GM21825 (cell line): ENCODE measurements at regions not wholly inside any gene's neighbourhood (a gene's known extent, or its start where the extent isn't known, plus 50 kb on each side); places are given as distances from the start of the nearest gene placed in this dataset.

Experiments
- ATAC-seq: cut with Tn5 transposase; IDR thresholded peaks from one replicate; pipeline ENCODE4 v1.9.1; 2021; ENCODE audit warnings: mild to moderate bottlenecking, moderate library complexity; ENCODE audit not compliant: unreplicated experiment

DNA sequence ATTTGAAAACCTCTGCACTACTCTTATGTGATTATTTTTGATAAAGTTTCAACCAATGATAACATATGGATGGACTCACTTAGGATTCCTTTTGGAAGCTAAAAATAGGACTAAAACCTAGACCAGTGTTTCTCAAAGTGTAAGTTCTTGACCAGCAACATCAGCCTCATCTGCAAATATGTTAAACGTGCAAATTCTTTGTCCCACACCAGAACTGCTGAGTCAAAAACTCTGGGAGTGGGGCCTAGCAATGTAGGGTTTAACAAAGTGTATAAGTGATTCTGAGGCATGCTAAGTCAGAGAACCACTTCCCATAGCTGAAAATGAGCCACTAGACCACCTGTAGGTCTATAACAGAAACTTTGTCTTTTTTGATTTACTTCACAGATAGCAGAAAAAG lies 1247.2 kb upstream of the PIK3C3 start:
- no peak for ATAC-seq

DNA sequence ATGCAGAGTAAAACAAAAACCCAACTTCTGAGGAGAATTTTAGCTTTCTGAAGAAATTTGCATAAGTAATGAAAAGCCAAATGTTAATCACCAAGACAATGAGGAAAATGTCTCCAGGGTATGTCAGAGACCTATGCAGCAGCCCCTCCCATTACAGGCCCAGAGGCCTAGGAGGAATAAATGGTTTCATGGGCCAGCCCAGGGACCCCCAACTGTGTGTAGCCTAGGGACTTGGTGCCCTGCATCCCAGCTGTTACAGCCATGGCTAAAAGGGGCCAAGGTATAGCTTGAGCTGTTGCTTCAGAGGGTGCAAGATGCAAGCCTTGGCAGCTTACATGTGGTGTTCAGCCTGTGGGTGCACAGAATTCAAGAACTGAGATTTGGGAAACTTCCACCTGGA lies 1256.9 kb upstream of the PIK3C3 start:
- ATAC-seq, result no peak

DNA sequence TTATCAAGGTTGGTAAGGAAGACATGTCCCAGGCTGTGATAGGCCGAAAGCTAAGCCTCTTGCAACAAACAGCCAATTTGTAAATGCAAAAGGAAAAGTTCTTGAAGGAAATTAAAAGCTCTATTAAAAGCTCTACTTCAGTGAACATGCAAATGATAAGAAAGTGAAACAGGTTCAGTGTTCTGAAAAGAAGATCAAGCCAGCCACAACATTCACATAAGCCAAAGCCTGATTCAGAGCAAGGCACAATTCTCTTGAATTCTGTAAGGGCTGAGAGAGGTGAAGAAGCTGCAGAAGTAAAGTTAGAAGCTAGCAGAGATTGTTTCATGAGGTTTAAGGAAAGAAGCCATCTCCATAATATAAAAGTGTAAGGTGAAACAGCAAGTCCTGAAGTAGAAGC lies 1259.5 kb upstream of the PIK3C3 start:
- ATAC-seq, result no peak

DNA sequence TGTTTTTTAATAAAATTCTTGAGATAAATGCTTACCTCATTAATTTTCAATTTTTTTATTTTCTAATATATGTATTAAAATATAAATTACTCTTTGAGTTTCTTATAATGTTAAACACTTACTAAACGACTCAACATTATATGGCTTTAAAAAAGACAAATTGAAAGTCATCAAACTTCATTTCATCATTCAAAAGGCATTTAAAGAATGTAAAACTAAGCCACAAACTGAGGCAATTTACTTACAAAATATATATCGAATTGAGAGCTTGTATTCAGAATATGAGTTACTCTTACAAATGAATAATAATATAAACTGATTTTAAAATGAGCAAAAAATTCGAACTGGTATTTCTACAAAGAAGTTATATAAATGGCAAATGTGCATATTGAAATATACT lies 1262.2 kb upstream of the PIK3C3 start:
- ATAC-seq, result no peak

DNA sequence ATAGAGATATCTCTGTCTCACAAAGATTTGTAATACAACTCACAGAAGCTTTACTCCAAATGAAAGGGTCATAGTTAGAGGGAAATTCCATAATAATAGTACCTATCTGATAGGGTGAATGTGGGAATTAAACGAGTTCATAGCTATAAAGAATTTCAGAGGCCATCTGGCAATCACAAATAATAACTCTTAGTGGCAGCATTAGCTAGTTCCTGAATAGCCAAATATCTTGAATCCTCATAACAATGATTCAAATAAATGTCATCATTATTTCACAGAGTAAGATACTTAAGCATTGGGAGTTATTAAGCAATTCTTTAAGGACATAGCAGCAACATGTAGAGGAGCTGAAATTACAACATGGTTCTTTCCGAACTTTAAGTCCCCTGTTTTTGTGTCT lies 1265.0 kb upstream of the PIK3C3 start:
- no peak for ATAC-seq

DNA sequence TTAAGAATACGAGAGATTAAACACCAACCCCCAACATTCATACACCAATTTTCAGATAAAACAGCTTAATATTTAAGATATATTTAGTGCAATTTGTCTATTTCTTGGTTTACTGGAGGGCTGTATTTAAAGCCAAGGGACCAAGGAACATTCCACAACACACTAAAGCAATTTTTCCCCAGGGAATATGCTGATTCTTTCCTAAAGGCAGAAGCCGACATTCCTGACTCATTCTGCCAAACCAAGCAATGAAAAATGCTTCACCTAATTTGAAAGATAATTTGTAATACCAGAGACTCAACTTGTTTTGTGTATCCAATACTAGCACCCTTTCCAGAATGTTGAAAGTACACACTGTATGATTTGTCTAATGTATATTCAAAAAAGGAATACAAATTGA lies 1267.6 kb upstream of the PIK3C3 start:
- ATAC-seq, result no peak

DNA sequence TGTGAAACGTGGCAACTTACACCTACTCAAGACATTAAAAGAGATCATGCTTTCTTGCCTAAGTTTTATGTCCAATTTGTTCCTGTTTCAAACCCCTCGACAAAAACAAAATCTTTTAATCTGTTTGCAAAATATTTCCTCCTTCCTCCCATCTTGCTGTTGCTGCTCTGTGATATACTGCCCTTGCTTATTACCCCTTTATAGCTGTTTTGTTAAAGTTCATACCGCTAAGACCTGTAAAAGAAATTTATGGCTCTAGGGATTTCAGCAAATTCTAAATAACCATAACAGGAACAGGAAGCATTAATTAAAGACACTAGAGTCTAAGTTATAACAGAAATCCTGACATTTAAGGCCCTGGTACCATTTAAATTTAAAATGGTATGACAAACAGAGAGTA lies 1268.2 kb upstream of the PIK3C3 start:
- ATAC-seq, result no peak

DNA sequence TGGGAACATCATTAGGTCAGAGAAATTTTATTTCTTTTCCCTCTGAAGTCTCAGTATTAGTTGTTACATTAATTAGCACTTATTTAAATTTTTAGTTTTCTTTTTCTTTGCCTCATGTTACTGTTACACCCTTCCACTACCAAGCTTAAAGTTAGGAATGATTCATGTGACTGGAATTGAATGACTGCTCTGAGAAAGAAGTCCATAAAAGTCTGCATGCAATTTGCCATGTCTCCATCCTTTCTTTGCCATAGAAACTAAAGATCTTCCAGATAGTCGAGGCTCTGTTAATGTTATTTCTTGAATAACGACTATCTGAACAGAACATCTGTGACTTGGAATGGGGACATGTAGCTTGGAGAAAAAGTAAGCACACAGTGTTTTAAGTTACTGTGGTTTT lies 1269.8 kb upstream of the PIK3C3 start:
- ATAC-seq, result no peak

DNA sequence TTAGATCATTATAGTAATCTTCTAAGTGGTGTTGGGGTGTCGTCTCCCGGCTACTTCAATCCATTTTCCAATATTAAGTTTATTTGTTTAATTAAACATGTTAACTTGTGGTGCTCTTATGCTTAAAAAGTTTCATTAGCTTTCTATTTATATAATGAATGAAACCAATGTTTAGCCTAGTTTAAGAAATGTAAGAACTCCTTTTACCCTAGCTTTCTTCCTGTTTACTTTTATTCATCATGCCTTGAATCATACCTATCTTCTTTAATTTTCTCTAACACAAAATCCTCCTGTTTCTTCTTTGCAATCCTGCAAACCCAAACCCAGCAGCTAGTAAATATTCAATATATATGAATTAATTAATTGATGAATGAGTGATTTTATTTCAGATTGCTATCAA lies 1276.7 kb upstream of the PIK3C3 start:
- ATAC-seq, result no peak

DNA sequence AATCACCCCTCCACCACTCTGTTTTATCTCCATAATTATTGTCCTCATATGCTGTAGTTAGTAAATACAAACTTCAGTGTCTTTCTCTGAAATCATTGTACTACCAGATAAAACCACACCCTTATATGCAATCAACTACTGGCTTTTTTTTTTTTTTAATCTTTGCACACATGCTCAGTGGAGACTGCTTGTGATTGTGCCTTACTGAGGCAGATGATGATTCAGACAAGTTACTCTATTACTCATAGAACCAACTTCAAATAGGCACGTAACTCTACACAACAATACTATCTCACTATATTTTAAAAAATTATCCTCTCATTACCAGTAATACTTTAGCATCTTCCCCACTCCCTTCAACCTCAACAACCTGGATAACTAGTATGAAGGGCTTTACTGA lies 1278.4 kb upstream of the PIK3C3 start:
- ATAC-seq, result no peak

DNA sequence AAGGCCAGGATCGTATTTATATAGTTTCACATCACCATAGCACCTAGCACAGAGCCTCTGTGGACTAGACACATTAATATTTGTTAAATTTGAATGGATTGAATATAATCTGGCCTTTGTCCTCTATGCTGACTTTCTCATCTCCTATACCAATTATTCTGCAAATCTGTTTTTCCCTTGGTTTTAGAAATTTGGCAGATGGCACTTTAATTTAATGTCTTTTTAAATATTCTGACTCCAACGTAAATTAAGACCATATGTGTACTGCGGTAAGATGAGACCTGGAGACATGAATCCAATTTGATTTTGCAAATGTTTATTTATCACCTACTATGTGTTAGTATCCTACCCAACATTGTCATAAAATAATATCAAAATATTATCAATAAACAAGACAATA lies 1281.9 kb upstream of the PIK3C3 start:
- ATAC-seq, result no peak

DNA sequence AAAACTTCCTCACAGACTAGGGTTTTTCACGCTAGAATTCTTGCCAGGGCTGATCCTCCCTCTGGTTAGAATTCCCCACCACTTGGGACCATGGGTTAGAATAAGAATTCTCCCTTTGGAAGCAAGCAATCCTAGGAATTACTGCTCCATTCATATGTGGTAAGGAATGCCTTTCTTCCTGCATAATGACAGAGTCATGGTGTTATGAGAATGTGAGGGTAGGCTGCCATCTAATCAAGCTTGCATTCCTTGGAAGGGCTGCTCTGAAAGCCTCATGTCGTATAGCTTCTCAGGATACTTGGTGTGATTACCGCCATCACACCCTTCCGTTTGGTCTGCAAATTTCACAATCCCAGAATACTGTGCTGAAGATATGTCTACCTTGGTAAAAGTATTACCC lies 1282.4 kb upstream of the PIK3C3 start:
- no peak for ATAC-seq

DNA sequence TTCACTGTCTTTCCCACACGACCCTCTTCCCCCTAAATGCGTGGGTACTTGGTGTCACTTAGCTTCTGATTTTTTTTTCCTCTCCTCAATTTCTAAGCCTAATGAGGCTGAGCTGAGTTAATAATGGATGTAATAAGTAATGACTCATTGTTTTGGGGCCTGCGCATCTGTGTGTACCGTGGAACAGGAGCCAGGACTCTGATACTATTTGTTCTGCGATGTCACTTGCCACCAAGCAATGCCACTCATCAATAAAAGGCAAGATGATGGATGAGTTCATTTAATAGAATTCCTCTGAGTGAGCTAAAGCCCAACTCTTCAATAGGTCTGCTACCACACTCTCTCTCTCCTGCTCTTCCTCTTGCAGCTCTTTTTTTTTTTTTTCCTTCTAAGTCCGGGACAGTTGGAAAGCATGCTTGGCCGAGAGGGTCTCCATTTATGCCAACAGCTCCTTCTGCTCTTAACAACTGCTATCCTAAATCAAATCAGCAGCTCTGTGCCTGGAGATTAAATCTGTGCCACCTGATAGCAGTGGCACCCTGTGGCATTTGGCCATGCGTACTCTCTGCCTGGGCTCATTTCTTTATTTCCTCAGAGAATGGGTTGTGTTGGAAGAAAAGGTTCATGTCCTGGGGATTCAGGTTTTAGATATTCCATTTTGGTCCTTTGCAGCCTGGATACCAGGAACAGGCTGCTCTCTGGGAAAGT lies 1284.2 kb upstream of the PIK3C3 start:
- ATAC-seq, result no peak

DNA sequence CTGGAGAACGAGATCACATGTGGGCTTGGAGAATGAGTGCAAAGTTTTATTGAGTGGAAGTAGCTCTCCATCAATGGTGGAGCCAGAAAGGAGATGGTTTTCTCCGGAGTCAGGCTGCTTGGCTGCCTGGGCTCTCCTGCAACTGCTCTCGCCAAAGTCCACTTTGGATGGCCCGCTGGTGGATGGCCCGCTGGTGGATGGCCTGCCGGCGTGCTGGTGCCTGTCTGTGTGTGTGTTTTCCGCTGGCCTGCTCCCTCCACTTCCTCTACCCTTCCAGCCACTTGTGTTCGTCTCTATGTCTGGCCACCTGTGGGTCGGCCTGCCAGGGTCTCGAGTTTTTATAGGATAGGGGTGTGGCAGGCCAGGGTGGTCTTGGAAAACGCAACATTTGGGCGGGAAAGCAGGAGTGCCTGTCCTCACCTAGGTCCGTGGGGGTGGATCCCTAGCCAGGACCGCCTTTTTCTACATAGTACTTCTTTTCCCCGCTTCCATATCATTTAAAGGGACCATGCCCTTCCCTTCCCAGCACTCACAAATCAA lies 1292.1 kb upstream of the PIK3C3 start:
- ATAC-seq, result no peak

DNA sequence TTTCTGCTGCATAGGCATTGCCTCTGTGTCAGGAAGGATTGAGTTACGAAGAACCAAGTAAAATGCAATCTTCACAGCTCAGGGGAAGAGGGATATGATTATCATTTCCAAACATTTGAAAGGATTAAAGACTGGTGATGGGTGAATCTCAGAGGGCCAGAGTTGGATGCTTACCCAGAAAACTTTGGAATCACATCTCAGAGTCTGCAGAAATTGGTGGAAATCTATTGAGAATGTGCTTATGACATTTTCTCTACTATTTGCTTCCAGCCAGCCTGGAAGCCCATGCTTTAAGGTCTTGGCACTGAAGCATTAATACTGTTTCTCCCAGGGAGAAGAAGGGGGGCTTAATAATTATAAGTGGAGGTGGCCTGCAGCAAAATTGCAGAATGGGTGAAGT lies 1301.4 kb upstream of the PIK3C3 start:
- ATAC-seq, result no peak

DNA sequence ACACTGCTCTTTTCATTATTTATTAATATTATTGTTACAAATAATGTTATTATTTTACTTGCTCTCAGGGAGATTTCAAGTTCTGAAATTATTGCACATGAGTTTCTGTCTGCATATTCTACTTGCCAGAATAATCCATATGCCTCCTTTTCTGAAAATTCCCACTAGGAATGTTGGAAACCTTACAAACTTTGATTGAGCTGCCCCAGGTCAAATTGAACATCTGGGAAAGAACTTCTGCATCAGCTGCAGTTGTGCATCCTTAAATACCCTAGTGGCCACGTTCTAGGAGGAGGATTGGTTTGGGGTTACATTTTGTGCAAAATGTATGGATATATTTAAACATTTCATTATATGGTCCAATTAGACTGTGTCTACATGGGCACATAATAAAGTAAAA lies 1302.7 kb upstream of the PIK3C3 start:
- ATAC-seq, result no peak

DNA sequence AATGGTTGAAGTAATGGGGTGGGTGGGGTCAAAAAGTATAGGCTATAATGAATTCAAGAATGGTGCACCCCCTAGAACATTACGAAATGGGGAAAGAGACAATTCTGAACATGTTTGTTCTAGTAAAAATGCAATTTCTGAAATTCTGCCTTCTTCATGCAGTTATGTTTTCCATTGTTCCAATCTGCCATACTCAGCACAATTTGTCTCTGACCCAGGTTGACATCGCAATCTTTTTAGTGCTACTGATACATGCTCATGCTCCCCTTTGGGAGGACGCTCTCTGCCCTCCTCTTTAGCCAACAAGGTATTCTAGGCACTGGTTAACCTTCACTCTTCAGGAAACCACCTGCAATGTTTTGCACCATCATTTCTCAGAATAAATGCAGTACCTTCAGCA lies 1303.9 kb upstream of the PIK3C3 start:
- no peak for ATAC-seq

DNA sequence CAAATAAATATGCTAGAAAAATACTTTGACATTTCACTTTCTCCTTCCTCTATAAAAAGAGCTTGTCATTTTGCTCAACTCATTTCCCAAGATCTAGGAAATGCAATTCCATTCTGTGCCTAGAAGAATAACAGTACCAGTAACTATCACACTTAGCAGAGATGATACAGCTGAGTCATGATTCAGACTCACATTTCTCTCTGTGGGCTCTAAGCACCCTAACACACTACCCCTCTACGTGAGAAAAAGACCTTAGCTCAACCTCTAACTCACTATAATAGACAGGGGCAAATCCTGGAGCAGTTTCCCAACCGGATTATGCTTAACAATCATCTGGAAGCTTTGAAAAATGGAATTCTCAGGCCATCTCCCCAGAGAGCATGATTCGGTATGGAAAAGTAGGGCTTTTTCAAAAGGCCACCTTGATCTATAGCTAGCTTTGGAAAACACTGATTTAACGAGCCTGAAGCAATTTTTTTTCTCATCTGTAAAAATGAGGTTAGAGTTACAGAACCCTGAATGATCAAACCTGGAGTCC lies 1312.3 kb upstream of the PIK3C3 start:
- ATAC-seq, result no peak

DNA sequence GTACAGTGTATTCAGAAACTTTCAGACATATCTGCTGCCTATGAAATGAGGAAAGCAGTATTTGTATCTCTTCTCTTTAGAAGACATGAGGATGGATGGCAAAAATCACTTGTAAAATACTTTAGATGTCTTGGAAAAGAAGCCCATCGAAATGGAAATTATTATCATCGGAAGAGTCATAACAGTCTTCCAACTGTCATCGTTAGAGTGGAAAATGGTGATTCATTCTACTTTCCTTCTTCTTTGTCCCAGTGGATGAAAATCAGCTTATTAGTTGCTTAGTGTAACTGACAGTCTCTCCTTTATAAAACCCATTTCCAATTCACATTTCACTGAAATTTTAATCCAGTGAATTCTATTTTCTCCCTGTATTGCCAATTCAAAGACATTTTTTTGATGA lies 1323.7 kb upstream of the PIK3C3 start:
- ATAC-seq, result no peak

DNA sequence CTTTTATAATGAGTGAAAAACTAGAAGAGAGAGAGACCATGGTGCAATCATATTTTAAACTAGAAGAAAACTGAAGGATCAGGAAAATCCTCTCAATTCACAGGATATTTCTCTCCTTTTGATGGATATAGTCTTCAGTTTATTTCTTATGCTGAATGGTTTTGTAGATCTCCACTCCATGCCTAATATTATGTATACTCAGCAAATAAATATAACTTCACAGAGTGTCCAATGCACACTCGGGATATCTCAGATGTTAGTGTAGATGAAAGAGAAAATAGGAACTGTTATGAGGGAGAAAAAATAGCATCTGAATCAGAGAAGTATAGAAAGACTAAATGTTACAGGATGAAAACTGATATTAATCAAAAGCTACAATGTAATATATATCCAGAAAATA lies 1324.5 kb upstream of the PIK3C3 start:
- ATAC-seq, result no peak

DNA sequence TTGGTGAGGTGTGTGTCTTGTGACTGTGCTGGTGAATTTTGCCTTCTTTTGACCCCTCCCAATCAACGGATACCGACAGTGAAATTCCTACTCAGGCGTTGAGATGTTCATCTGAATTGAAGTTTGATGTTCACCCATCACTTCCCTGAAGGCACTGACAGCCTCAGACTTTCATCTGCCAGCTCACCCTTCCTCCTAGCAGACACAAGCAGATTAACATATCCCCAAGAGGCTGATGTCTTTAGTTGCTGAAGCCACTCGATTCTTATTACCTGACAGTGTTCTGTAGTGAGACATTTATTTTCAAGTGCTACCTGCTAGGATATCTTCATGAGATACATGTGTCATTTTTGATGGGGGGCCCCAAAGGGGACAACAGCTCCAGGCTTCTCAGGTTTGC lies 1330.1 kb upstream of the PIK3C3 start:
- ATAC-seq, result no peak

DNA sequence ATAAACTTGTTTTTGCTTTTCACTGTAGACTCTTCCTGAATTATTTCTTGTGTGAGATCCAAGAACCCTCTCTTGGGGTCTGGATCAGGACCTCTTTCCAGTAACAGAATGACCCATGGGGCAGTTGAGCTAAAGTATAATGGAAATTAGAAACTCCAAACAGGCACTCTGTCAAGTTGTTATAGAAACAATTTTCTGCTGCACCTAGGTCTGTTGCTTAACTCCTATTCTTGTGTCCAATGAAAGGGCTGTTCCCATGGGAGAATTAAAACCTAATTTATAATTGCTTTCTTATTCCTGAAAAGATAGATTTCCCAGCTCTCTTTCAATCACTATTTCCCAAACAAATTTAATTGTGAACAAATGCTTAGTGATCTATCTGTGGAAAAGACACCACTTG lies 1341.3 kb upstream of the PIK3C3 start:
- ATAC-seq, result no peak

DNA sequence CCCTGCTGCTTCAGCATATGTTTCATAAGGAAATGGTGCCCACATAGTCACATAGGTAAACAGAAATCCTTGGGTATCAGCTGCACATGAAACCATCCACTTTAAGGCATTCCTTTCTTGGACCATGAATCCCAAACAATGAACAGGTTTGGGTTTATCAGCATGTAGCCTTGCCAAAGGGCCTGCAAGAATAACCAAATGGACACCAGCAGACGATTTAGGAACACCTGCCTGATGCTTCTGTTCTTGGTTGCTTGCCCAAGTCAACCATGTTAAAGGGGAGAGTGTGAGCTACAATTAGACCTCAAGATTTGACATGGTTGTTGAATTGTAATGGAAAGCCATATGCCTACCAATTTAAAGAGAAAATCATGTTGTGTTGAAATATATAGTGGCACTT lies 1342.7 kb upstream of the PIK3C3 start:
- ATAC-seq, result no peak
